ENCODE measurements at regions not wholly inside any gene's neighbourhood (a gene's known extent, or its start where the extent isn't known, plus 50 kb on each side); places are given as distances from the start of the nearest gene placed in this dataset.
"Not testable (repeated sequence)": the region's sequence is repeated elsewhere in the genome, so short reads cannot be mapped to it uniquely, and the experiment has no call there.

- no peak for DNase-seq
These were observed 104.9 kb upstream of the FSCB start for GRCh38 chr14:44612002-44612401.

DNA sequence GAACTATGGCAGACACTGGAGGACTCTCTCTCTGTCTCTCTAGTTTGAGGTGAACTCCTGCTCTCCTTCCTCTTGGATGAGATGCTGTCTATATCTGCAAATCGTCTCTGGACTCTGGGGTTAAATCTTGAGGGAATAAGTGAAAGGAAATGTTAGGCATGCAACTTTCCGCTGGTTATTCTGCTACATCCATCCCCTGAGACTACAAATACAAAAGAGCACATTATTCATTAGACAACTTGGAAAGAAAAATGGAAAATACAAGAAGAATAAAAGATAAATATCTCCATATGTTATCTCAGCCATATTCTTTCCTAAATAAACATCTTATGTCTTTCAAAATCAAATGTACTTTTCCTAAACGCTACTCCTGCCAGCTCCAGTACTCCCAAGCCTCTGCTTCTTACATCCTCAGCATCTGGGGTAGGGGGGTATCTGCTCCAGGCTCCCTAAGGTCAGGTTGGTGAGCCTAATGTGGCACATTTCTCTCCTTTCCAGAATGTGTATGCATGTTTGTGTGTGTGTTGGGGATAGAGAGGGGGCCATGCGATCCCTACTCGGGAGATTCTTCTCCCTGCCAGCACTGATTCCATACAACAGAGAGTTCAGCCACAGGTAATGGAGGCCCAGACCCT is 102.9 kb upstream of the FSCB start:
- DNase-seq: no peak

GRCh38 chr14:44609201-44609600 is 102.1 kb upstream of the FSCB start:
- DNase-seq: no peak

GRCh38 chr14:44607701-44608100 is 100.6 kb upstream of the FSCB start:
- no peak for DNase-seq

DNA sequence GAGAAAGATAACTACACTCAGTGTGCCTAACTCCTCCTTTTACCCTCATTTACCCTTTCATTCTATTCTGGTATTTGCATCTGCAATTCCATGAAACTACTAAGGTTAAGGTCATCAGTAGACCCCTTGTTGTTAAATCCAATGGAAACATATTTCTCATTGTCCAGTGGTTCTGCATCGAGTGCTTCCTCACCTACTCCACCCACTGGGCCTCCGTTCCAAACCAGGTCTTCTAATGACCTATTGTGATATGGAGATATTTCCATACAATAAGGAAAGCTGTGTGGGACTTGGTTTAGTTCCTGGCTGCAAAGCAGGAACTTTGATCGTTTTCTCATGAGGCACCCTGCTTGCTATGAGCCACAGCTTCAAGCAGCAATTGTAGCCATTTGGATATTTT is 99.5 kb upstream of the FSCB start:
- DNase-seq: no peak

DNA sequence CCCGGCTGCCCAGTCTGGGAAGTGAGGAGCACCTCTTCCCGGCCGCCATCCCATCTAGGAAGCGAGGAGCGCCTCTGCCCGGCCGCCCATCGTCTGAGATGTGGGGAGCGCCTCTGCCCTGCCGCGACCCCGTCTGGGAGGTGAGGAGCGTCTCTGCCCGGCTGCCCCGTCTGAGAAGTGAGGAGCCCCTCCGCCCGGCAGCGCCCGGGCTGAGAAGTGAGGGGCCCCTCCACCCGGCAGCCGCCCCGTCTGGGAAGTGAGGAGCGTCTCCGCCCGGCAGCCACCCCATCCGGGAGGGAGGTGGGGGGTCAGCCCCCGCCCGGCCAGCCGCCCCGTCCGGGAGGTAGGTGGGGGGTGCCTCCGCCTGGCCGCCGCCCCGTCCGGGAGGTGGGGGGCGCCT is 94.2 kb upstream of the FSCB start:
- DNase-seq: not testable (repeated sequence)

- DNase-seq: no peak
These were observed 82.1 kb upstream of the FSCB start for GRCh38 chr14:44589180-44589579.

- DNase-seq: peak; percentile 93
These were observed 79.8 kb upstream of the FSCB start for GRCh38 chr14:44586910-44587309.

GRCh38 chr14:44576356-44576755 is 69.3 kb upstream of the FSCB start:
- DNase-seq: no peak

- no peak for DNase-seq
These were observed 60.9 kb upstream of the FSCB start for GRCh38 chr14:44567997-44568396.

DNA sequence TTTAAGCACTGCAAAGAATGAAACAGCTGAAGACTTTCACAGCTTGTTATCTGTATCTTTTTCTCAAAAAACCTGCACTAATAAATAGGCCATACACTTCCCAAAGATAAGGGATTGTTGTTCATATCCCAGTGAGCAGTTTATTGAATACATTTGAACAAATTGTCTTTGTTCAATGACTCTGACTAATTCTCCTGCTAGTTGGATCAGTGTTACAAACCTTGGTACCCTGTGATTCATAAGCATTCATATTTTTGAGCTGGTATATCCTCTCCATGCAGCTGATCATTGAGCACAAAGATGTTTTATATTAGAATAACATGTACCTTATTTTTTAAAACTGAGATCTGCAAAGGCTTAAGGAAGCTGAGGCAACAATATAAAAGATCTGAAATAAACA is 58.9 kb upstream of the FSCB start:
- no peak for DNase-seq

- no peak for DNase-seq
These were observed 57.8 kb upstream of the FSCB start for GRCh38 chr14:44564908-44565307.

Measured in NCI-H2029 treated with DMSO at 0.1 percent for 48 hours (cell line).